KBM-7 (cell line): ENCODE measurements at regions not wholly inside any gene's neighbourhood (a gene's known extent, or its start where the extent isn't known, plus 50 kb on each side); places are given as distances from the start of the nearest gene placed in this dataset.
"Not testable (repeated sequence)": the region's sequence is repeated elsewhere in the genome, so short reads cannot be mapped to it uniquely, and the experiment has no call there.

ENCODE experiments used
- DNase-seq: peaks from one replicate; pipeline ENCODE4 v3.0.0-alpha.2; 2015
- in situ Hi-C: fragments of 300-500 bp; cut with MboI; formaldehyde crosslinking; loops from 2 replicates; pipeline ENCODE4 v1.14.3; 2020; ENCODE audit warnings: low sequenced_read_pairs, low pct_unique_long_range_greater_than_20kb, mixed read lengths

DNA sequence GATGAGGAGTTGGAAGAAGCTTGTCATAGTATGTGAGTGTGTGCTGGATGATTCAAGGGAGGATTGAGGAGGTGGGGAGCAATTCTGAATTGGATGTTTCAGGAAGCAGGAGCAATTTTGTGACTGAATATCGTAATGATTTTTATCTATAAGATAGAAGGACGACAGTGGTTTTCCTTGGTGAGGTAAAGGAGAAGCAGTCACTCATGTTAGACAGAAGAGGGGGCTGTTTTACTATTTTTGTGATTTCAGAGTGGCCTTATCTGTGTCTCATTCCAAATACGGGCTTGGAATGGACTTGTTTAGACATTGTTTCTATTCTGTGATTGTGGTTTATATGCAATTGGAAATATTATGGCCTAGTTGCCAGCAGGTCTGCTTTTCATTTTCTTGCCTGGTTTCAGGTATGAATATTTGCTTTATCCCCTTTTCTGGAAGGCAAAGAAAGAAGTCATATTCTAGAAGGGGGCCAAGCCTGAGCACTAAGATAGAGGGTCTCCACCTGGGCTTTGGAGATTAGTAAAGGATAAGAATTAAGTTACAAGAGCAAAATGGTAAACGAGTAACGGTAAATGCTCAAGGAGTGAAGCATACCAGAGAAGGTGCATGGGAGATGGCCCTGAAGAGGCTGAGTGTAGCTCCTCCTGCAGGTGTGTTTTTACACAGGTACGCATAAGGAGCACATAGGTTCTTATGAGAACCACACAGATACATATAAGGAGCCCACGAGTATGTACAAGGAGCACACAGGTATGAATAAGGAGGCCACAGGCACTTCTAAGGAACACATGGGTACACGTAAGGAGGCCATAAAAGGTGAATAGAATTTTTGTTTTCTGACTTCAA lies 124.6 kb upstream of the KCNAB1 start:
- in situ Hi-C loops, result no loop called here

GRCh38 chr3:155996882-155997281 lies 123.5 kb upstream of the KCNAB1 start:
- in situ Hi-C loops, result no loop called here
- DNase-seq, result no peak

More for the DNA sequence above, 124.6 kb upstream of the KCNAB1 start:
- peak; percentile 53 for DNase-seq

DNA sequence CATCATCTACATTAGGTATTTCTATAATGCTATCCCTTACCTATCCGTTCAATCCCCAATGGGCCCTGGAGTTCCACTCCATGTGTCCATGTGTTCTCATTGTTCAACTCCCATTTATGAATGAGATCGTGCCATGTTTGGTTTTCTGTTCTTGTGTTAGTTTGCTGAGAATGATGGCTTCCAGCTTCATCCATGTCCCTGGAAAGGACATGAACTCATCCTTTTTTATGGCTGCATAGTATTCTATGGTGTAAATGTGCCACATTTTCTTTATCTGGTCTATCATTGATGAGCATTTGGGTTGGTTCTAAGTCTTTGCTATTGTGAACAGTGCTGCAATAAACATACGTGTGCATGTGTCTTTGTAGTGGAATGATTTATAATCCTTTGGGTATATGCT lies 122.2 kb upstream of the KCNAB1 start:
- DNase-seq, in situ Hi-C loops: not testable (repeated sequence)

DNA sequence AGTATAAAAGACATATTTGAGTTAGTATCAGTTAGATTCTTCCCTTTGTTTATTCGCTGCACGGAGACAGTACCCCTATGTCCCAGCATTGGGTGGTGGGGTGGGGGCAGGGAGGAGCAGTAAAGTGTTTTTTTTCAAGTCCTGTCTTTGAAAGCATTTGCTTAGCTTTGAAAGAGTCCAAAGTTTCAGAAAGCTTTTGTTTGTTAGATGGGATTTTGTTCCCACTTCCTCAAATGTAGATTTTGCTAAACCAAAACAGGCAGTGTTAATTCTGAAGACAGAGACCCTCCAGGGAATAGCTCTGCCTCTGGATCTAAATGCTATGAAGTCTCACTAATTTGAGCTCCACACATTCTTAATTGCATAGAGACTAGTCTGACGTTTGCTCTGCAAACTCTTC lies 114.6 kb upstream of the KCNAB1 start:
- in situ Hi-C loops, result no loop called here
- no peak for DNase-seq

GRCh38 chr3:156010829-156011228 lies 109.5 kb upstream of the KCNAB1 start:
- in situ Hi-C loops, result no loop called here
- DNase-seq, result peak; percentile 28

DNA sequence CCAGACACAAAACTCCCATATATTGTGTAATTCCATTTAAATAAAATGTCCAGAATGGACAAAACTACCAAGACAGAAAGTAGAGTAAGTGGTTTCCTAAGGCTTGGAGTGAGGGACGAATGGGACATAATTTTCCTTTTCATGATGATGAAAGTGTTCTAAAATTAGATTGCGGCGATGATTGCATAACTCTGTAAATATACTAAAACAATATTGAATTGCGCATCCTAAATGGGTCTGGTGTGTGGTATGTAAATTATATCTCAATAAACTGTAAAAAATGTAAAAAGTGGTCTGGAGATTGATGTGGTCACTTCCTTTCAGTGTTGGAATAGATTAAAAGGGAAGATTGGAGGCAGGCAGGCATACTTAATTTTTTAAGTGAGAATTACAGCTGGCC lies 105.9 kb upstream of the KCNAB1 start:
- DNase-seq, result no peak
- in situ Hi-C loops, result no loop called here

DNA sequence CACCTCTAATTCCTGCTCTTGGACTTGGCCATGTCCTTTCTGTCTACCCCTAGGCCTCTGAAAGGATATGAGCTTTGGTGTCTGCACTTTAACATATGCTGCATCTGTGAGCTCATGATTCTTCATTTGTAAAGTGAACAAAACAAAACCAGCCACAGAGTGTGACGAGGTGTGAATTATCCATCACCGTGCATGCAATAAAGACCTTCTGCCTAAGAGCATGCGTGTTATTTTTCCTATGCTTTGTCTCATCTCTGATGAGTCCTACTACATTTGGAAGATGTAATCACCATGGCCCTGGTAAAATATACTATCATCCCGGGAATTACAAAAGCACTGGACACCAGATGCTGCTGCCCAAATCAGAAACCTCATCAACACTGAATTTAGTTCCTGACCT lies 103.5 kb upstream of the KCNAB1 start:
- no peak for DNase-seq
- in situ Hi-C loops, result no loop called here

DNA sequence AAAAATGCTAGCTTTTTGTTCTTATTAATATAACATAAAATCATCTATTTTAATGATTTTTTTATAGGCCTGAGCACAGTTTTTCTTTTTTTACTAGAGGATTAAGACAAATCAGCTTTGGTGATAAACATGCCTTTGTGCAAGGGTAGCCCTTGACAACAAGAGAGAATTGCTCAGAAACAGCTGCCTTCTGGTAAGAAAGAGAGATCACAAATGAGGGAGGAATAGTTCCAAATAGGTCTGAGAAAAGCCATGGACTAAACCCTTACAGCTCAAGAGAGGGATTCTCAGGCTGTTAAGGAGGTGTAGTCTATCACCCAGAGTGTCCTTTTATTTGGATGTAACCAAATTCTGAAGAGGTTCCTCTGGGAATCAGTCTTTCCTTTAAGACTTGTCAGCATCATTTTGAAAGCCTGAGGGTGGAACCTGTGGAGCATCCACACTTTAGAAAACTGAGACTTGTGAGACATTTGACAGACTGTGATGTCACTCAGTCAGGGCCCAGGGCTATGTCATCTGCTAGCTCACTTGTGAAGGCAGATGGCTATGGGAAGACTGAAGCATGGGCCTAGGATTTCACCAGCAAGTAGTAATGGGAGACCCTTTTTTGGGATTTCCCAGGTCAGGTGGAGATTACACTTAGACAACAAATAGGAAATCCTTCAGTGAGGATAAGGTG lies 102.9 kb upstream of the KCNAB1 start:
- no peak for DNase-seq
- in situ Hi-C loops, result no loop called here

DNA sequence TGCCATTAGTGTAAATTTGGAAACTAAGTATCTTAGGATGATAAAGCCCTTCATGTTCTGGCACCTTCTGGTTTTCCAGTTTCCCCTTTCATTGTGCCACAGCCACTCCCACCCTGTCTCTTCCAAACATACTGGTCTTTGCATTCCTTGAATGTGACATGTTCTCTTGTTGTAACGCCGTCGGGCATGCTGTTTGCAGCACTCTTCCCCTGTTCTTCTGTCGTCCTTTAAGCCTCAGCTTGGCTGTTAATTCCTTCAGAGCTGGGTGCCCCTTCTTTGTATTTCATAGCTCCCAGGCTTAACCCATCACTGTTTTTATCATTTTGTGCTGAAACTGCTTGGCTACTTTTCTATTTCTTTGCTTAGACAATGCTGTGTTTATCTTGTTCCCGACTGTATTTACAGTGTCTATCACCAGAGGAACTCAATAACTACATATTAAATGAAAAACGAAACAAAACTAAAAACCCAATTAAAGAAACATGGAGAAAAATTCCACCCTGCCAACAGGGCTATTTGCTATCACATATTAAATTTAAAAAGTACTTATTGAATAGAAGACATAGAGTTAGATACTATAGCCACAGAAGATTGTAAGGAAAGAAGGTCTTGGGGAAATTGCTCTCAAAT lies 95.4 kb upstream of the KCNAB1 start:
- in situ Hi-C loops, result no loop called here
- no peak for DNase-seq

- in situ Hi-C loops, result no loop called here
- DNase-seq, result no peak
These were observed 91.2 kb upstream of the KCNAB1 start for GRCh38 chr3:156029208-156029607.

GRCh38 chr3:156030723-156031122 lies 89.7 kb upstream of the KCNAB1 start:
- DNase-seq, result no peak
- in situ Hi-C loops, result no loop called here

GRCh38 chr3:156033428-156033827 lies 87.0 kb upstream of the KCNAB1 start:
- in situ Hi-C loops, result no loop called here
- DNase-seq, result no peak

DNA sequence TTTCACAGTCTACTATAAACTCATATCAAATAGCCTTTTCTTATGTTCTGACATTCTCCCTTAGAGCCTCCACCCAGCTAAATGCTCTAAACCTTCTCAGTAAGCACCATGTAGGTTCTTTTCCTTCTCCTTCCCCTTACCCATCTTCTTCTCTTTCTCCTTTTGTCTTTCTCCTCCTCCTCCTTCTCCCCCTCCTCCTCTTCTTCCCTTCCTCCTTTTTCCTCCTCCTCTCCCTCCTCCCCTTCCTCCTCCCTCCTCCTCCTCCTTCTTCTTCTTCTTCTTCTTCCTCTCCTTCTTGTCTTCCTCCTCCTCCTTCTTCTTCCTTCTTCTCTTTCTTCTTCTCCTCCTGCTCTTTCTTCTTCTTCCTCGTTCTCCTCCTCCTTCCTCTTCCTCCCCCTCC lies 85.2 kb upstream of the KCNAB1 start:
- in situ Hi-C loops, result no loop called here
- DNase-seq, result no peak

DNA sequence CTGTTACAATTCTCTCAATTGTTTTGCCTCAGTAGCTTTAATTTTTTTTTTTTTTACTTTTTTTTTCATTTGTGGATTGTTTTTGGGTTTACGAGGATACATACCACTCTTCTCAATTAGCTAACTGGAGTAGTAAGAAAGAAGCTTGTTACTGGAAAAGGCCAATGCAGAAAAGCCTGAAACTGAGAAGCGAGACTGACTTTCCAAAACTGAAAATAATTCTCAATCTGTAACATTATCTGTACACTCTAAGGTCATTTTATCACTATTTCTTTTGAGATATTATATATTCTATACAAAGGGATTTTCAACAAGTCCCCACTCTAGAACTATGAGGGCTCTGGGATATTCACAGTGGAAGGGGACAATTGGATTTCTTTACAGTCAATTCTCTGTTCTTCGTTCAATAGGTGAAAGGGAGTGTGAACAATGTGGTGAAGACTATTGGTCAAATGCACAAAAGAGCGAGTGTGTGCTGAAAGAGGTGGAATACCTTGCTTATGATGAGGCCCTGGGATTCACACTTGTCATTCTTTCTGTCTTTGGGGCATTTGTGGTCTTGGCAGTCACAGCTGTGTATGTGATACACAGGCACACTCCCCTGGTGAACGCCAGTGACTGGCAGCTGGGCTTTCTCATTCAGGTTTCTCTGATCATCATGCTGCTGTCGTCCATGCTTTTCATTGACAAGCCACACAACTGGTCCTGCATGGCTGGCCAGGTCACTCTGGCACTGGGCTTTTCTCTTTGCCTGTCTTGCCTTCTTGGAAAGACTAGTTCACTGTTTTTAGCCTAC lies 83.9 kb upstream of the KCNAB1 start:
- in situ Hi-C loops, result no loop called here
- DNase-seq, result no peak

GRCh38 chr3:156037356-156037755 lies 83.0 kb upstream of the KCNAB1 start:
- no peak for DNase-seq
- in situ Hi-C loops, result no loop called here

GRCh38 chr3:156038869-156039268 lies 81.5 kb upstream of the KCNAB1 start:
- in situ Hi-C loops, result no loop called here
- DNase-seq, result no peak

DNA sequence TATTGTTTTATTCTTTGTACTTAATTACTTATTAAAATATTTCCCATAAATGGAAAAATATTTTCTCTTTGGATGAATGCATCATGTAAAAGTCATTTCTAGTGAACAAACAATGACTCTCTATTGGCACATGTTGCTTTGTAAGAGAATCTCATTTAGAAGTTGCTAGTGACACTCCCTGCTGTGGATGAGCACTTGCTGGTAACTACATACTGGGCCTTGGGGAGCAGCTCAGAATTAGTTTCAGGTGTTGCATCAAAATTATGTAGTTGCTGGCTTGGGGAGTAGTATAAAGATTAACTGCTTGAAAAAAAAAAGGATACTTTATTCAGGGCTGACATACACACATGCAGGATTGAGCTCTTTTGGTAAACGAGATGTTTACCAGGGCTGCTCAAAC lies 80.3 kb upstream of the KCNAB1 start:
- in situ Hi-C loops, result no loop called here
- DNase-seq, result no peak

DNA sequence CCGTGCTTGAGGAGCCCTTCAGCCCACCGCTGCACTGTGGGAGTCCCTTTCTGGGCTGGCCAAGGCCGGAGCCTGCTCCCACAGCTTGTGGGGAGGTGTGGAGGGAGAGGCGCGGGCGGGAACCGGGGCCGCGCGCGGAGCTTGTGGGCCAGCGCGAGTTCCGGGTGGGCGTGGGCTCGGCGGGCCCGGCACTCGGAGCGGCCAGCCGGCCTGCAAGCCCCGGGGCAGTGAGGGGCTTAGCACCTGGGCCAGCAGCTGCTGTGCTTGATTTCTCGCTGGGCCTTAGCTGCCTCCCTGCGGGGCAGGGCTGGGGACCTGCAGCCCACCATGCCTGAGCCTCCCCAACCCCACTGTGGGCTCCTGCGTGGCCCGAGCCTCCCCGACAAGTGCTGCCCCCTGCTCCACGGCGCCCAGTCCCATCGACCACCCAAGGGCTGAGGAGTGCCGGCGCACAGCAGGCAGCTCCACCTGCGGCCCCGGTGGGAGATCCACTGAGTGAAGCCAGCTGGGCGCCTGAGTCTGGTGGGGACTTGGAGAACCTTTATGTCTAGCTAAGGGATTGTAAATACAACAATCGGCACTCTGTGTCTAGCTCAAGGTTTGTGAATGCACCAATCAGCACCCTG lies 79.0 kb upstream of the KCNAB1 start:
- in situ Hi-C loops, DNase-seq: not testable (repeated sequence)

- DNase-seq, in situ Hi-C loops: not testable (repeated sequence)
These were observed 78.5 kb upstream of the KCNAB1 start for GRCh38 chr3:156041856-156042255.
